HG03139 (cell line): ENCODE measurements at regions not wholly inside any gene's neighbourhood (a gene's known extent, or its start where the extent isn't known, plus 50 kb on each side); places are given as distances from the start of the nearest gene placed in this dataset.
A peak's percentile ranks its signal among the peaks of the same experiment; 100 is the strongest.
"Not testable (repeated sequence)": the region's sequence is repeated elsewhere in the genome, so short reads cannot be mapped to it uniquely, and the experiment has no call there.

Source experiments
- ATAC-seq: cut with Tn5 transposase; IDR thresholded peaks from one replicate; pipeline ENCODE4 v1.9.1; 2021; ENCODE audit not compliant: unreplicated experiment

GRCh38 chr18:59801576-59801975 lies 98.2 kb upstream of the PMAIP1 start:
- no peak for ATAC-seq

- no peak for ATAC-seq
Observed at GRCh38 chr18:59800897-59801296, 98.9 kb upstream of the PMAIP1 start.

GRCh38 chr18:59799383-59800015 lies 100.3 kb upstream of the PMAIP1 start:
- no peak for ATAC-seq

GRCh38 chr18:59795882-59796281 lies 98.7 kb upstream of the CCBE1 start:
- no peak for ATAC-seq

GRCh38 chr18:59792353-59792752 lies 95.1 kb upstream of the CCBE1 start:
- no peak for ATAC-seq

- not testable (repeated sequence) for ATAC-seq
Observed at GRCh38 chr18:59790346-59790936, 93.2 kb upstream of the CCBE1 start.

GRCh38 chr18:59788791-59789106 lies 91.5 kb upstream of the CCBE1 start:
- ATAC-seq: no peak

- ATAC-seq: no peak
Observed at GRCh38 chr18:59787998-59788790, 91.0 kb upstream of the CCBE1 start.

- no peak for ATAC-seq
Observed at GRCh38 chr18:59784694-59785093, 87.5 kb upstream of the CCBE1 start.

- ATAC-seq: peak; percentile 84
Observed at GRCh38 chr18:59783138-59783537, 85.9 kb upstream of the CCBE1 start.

GRCh38 chr18:59779979-59780378 lies 82.8 kb upstream of the CCBE1 start:
- no peak for ATAC-seq

GRCh38 chr18:59778434-59778833 lies 81.2 kb upstream of the CCBE1 start:
- ATAC-seq: no peak

GRCh38 chr18:59777636-59778035 lies 80.4 kb upstream of the CCBE1 start:
- no peak for ATAC-seq

GRCh38 chr18:59769129-59769865 lies 72.1 kb upstream of the CCBE1 start:
- ATAC-seq: no peak

- no peak for ATAC-seq
Observed at GRCh38 chr18:59768409-59768808, 71.2 kb upstream of the CCBE1 start.

- ATAC-seq: no peak
Observed at GRCh38 chr18:59767732-59768131, 70.5 kb upstream of the CCBE1 start.

- ATAC-seq: no peak
Observed at GRCh38 chr18:59765343-59765742, 68.1 kb upstream of the CCBE1 start.

- no peak for ATAC-seq
Observed at GRCh38 chr18:59764281-59764680, 67.1 kb upstream of the CCBE1 start.

GRCh38 chr18:59763541-59764136 lies 66.4 kb upstream of the CCBE1 start:
- no peak for ATAC-seq

GRCh38 chr18:59760619-59761600 lies 63.7 kb upstream of the CCBE1 start:
- ATAC-seq: no peak
